AG09319 (cell line): ENCODE measurements at regions not wholly inside any gene's neighbourhood (a gene's known extent, or its start where the extent isn't known, plus 50 kb on each side); places are given as distances from the start of the nearest gene placed in this dataset.

Experiments
- DNase-seq: peaks from one replicate; pipeline ENCODE4 v3.0.0-alpha.2; 2010; ENCODE audit warnings: low read depth; ENCODE audit errors: extremely low read depth
- TF ChIP-seq, protein P1 (sequence below): IDR thresholded peaks from 2 replicates; pipeline ENCODE4 v1.5.1; 2011; ENCODE audit warnings: low read depth, mild to moderate bottlenecking, inconsistent platforms, low read length, moderate library complexity

DNA sequence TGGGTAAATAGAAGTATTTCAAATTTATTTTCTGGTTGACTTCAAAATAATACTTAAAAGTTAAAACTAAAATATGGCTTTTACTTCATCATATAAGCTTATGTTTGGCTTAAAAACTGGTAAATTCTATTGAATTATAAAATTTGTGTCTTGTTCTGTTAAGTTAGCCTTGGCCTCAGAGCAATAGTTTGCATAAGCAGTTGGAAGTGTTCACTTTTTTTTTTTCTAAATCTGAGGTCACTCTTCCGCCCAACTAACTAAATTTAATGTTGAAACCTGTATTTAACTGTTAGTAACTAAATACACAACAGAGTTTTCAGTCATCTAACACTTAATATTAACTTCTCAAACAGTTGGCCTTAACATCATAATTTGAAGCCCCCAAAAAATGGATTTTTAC lies 871.7 kb upstream of the ADAMTS5 start:
- DNase-seq, result no peak
- TF ChIP-seq, protein P1, sequence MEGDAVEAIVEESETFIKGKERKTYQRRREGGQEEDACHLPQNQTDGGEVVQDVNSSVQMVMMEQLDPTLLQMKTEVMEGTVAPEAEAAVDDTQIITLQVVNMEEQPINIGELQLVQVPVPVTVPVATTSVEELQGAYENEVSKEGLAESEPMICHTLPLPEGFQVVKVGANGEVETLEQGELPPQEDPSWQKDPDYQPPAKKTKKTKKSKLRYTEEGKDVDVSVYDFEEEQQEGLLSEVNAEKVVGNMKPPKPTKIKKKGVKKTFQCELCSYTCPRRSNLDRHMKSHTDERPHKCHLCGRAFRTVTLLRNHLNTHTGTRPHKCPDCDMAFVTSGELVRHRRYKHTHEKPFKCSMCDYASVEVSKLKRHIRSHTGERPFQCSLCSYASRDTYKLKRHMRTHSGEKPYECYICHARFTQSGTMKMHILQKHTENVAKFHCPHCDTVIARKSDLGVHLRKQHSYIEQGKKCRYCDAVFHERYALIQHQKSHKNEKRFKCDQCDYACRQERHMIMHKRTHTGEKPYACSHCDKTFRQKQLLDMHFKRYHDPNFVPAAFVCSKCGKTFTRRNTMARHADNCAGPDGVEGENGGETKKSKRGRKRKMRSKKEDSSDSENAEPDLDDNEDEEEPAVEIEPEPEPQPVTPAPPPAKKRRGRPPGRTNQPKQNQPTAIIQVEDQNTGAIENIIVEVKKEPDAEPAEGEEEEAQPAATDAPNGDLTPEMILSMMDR, result no peak

DNA sequence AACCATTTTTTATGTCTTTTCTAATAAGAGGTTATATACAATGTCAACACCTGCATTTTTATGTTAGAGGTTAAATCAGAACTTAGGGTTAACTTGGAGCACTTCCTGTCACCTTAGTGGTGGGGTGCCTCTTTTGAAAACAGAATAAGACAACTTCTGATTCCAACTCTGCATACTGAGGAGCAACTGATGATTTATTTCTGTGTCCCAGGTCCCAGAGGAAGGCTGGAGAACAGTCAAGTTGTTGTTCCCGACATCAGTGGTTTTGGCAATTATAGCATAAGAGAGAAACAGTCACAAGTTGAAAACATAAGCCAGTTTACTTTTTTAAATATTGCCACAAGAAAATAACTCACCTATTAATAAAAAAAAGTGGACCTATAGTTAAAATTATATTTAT lies 871.0 kb upstream of the ADAMTS5 start:
- TF ChIP-seq, protein P1, result no peak
- DNase-seq, result no peak

DNA sequence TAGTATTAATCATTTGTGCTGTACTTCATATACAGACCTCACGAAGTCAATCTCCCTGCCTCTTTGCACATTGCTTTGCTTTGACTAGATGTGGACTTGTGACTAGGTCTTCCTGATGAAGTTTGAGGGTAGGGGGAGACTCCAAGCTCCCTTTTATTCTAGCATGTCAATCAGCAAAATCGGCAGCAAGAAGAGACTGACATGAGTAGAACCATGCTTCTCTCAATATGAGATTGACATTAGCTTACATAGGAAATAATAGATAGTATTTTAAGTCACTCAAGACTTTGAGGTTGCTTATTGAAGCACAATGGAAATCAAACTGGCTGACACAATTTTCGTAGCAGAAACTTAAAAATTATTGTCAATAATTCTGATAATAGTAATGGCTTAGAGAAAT lies 866.4 kb upstream of the ADAMTS5 start:
- TF ChIP-seq, protein P1, result no peak
- DNase-seq, result no peak

DNA sequence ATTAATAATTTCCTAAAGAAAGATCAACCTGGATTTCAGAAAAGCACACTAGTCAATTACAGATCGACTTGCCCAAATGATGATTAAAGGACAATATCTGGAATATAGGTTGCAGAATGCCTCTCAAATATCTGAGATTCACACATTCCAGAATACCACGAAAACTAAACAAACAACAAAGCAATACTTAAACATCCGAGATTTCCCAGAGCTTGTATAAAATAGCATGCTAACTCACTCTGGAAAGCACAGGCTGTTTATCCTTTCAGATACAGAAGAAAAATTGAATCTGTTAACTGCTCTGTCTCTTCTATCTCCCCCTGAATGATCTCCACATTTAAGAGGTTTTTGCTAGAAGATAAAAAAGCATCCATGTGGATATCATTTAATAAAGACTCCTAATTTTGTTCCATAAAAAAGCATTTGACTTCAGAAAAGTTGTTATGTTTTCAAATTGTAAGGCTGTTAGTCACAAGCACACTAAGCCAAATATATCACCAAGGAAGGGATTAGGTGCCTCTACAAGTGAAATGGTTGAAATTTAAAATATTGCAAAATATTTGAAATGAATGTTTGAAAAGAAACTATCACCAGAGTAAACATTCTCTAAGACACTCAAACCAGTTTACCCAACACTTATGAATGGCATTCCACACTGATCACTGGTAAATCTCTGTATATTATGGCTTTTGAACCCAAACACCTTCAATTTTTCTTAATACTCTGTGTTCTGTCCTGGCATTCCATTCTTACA lies 865.1 kb upstream of the ADAMTS5 start:
- no peak for DNase-seq
- TF ChIP-seq, protein P1, result no peak

DNA sequence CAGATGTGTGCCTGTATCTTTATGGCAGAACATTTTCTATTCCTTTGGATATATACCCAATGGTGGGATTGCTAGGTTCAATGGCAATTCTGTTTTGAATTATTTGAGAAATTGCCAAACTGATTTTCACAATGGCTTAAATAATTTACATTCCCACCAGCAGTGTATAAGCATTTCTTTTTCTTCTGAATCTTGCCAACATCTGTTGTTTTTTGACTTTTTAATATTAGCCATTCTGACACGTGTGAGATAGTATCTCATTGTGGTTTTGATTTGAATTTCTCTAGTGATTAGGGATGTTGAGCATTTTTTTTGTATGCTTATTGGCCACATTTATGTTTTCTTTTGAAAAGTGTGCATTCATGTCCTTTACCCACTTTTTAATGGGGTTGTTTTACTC lies 864.3 kb upstream of the ADAMTS5 start:
- TF ChIP-seq, protein P1, result no peak

DNA sequence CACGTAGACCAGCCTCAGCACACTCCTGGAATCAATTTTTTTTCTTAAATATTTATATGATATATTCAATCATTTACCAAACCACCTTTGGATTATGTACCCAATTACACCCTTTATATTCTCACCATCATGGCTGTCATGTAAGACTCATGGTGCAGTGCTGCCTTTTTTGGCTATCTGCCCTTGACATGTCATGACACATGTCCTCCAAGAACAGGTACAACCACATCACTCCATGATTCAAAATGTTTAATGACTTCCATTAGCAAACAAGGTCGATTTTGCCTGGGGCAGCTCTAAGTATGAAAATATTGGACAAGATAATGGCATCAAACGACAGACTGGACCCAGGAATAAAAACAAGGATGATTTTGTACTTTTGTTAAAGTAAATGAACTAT lies 861.1 kb upstream of the ADAMTS5 start:
- TF ChIP-seq, protein P1, result no peak
- no peak for DNase-seq

More for the DNA sequence above, 864.3 kb upstream of the ADAMTS5 start:
- no peak for DNase-seq

DNA sequence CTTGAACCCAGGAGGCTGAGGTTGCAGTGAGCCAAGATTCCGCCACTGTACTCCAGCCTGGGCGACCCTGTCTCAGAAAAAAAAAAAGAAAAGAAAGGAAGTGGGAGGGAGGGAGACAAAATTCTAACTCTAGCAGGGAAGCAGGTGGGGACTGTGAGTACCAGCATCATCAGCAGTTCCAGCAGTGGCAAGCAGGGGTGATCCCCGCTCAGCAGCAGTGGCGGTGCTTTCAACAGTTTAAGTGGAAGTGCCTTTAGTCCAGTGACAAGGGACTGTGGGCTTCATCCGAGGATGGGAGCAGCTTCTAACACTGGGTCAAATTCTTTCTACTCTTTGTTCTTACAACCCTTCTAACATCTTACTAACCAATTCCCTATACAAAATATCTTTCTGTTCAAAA lies 858.1 kb upstream of the ADAMTS5 start:
- no peak for DNase-seq
- TF ChIP-seq, protein P1, result no peak
